ENCODE measurements at regions not wholly inside any gene's neighbourhood (a gene's known extent, or its start where the extent isn't known, plus 50 kb on each side); places are given as distances from the start of the nearest gene placed in this dataset.

DNA sequence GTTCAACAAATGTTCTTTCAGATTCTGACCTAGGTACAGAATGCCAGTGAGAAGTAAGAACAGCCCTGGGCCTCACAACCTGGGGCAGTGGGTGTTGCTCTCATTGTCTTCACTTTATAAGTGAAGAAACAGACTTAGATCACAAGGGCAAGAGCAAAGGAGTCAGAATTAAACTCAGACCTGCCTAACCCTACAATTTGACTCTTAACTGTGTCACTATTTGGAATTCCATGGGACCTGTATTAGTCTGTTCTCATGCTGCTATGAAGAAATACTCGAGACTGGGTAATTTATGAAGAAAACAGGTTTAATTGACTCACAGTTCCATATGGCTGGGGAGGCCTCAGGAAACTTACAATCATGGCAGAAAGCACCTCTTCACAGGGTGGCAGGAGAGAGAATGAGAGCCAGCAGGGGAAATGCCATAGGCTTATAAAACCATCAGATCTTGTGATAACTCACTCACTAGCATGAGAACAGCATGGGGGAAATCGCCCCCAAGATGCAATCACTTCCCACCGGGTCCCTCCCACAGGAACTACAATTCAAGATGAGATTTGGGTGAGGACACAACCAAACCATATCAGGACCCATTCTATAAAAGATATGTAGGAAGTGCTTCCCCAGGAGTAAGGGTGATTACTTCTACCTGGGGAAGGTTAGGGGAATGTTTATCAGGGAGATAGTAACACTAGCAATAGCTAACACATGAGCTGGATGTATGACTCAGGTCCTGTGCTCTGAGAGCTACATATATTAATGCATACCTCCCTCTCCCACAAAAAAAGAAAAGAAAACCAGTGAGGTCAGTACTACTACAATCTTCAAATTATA, 270.1 kb downstream of the SOX9 start:
- DNase-seq (ENCODE audit: low spot score) = no peak

GRCh38 chr17:72392056-72393010, 271.5 kb downstream of the SOX9 start:
- DNase-seq (ENCODE audit: low spot score) = no peak

GRCh38 chr17:72393553-72393952, 272.7 kb downstream of the SOX9 start:
- DNase-seq (ENCODE audit: low spot score) = no peak

- no peak for DNase-seq (ENCODE audit: low spot score)
These were observed 273.7 kb downstream of the SOX9 start for GRCh38 chr17:72394531-72394930.

DNA sequence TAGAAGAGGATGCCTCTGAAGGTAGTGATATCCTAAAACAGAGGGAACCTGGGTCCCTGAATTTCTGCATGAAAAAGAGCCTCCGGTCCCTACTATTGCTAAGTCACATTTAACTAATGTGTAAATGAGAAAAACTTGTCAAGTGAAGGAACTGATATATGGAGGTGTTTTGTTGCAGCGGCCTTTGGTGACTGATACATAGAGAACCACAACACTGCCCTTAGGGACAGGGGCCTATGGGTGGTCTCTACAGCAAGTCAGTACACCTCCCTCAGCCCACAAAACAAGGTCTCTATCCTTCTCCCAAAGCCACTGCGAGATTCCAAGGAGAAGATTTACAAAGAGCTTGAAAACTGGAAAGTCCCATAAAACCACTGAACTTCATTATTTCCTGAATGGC, 275.3 kb downstream of the SOX9 start:
- no peak for DNase-seq (ENCODE audit: low spot score)

DNA sequence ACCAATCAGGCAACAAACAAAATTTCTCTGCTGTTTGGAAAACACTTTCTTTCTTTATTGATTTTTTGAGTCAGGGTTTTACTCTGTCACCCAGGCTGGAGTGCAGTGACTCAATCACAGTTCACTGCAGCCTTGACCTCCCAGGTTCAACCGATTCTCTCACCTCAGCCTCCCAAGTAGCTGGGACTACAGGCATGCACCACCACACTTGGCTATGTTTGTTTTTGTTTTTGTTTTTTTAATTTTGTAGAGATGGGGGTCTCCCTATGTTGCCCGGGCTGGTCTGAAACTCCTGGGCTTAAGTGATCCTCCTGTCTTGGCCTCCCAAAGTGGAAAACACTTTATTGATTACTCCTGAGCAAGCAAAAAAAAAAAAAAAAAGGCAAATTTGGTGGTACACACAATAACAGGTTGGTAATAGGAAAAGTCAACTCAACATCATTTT, 276.4 kb downstream of the SOX9 start:
- DNase-seq (ENCODE audit: low spot score) = no peak

DNA sequence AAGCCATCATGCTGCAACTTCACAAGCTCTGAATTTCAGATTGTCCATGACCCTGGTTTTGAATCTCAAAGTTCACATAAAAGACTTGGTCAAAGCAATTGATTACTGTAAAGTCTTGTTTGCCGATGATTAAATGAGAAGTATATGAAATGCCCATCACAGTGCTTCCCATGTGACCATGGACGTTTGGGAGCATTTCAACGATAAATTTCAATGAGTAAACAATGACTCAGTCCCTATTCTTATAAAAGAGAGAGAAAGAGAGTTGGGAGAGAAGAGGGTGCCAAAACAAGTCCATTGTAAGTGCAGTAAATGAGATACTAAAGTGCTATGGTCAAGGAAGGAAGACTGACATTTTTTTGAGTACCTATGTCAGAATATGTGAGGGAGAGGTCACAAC, 276.9 kb downstream of the SOX9 start:
- DNase-seq (ENCODE audit: low spot score) = no peak

- DNase-seq (ENCODE audit: low spot score) = no peak
These were observed 278.3 kb downstream of the SOX9 start for GRCh38 chr17:72399023-72399607.

DNA sequence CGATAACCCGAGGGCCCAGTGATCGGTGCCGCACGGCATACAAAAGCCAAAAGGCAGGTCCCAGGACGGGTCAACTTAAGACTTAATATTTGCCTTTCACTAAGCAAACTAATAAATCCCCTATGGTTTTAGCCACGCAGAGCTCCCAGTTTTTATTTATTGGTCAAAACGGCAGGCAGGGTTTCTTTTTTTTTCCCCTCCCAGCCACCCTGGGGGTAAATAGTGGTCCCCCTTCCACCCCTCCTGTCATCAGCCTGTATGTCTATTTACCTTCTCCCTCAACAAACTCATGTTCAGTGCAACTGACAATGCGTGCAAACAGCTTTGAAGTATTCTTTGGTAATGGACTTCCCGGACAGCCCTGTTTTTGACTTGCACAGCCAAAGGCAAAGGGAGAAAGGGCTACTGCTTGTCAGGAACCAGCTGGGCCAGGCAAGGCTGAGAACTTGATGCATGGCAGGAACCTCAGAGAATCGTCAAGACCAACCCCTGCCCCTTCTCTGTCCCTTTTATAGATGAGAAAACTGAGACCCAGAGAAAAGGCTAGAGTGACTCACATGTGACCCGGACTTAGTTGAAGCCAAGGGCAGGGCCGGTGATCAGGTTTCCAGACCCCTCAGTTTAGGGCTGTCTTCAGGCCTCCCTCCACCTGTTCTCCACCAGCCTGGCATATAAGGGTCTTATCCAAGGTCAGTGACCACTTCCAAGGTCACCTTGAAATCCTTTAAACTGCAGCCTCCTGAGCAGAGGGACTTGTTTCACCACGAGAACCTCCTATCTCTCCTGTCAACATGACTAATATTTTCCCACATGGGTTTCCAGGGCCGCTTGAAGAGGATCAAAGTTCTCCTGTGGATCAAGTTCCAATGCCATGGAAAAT, 279.0 kb downstream of the SOX9 start:
- DNase-seq (ENCODE audit: low spot score) = no peak

DNA sequence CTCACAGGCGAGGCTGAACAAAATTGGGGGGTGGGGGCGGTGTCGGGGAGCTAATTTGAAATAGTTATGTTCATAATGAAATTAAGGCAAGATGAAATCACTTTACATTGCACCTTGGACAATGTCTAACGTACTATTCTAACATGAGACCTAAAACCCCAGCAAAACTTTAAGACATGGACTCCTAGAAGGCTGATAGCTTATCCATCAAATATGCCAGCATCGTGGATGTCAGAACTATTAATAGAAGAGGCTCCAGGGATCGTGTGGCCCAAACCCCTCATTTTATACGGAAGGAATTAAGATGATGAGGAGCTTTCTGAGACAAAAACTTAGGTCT, 279.6 kb downstream of the SOX9 start:
- no peak for DNase-seq (ENCODE audit: low spot score)

DNA sequence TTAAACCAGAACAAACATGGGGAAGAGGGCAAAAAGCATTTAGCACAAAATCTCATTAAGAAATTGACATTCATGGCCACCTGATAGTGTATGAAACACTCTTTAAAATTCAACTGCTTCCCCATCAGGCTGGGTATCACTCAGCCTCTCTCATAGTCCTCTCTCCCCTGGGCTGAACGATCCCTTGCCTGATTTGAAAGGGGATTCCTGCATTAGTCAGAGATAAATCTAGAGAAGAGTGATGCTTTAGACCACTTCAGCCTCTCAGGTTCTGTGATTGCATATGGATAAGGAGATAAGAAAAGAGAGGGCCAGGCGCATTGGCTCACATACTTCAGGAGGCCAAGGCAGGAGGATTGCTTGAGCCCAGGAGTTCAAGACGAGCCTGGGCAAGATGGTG, 280.0 kb downstream of the SOX9 start:
- DNase-seq (ENCODE audit: low spot score) = no peak

GRCh38 chr17:72401883-72402726, 281.3 kb downstream of the SOX9 start:
- DNase-seq (ENCODE audit: low spot score) = no peak

GRCh38 chr17:72402727-72403210, 281.9 kb downstream of the SOX9 start:
- DNase-seq (ENCODE audit: low spot score) = no peak

DNA sequence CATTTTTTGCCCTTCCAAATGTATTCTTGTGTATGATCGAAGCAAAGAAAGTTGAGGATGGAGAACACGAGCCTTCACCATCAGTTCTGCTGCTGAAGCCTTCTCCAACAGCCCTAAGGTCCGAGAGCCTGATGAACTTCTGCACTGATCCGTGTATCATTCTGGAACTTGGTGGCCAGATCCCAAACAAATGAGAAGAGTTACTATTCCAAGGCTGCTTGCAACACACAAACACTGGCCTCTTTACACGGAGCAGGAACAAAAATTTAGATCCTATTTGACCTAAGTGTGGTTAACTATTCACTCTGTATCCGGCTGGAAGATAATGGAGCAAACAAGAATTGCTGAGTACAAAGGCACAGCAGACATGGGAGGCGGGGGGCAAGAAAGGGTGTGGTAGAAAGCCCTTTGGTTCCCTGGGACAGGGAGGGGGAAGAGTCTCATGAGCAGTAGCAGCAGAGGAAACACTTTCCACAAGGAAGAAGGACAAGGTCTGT, 282.9 kb downstream of the SOX9 start:
- no peak for DNase-seq (ENCODE audit: low spot score)

DNA sequence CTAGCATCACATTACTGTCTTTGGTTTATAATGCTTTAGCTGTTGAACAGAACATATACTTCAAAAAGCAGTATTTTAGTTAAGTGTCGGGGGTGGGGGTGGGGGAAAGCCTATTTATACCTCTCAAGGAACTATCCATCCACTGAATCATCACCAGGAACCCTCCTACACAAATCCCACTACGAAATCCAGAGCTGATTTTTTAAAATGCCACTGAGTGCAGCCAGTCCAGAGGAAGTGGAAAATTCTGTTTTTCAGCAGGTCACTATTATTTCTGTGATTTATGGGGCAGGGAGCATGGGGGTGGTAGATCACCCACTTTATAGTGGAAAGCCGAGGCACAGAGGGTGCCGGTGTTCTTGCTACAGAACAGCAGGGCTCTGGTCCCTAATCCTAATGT, 284.1 kb downstream of the SOX9 start:
- no peak for DNase-seq (ENCODE audit: low spot score)

GRCh38 chr17:72405662-72406230, 284.9 kb downstream of the SOX9 start:
- no peak for DNase-seq (ENCODE audit: low spot score)

GRCh38 chr17:72406498-72406897, 285.7 kb downstream of the SOX9 start:
- DNase-seq (ENCODE audit: low spot score) = no peak

DNA sequence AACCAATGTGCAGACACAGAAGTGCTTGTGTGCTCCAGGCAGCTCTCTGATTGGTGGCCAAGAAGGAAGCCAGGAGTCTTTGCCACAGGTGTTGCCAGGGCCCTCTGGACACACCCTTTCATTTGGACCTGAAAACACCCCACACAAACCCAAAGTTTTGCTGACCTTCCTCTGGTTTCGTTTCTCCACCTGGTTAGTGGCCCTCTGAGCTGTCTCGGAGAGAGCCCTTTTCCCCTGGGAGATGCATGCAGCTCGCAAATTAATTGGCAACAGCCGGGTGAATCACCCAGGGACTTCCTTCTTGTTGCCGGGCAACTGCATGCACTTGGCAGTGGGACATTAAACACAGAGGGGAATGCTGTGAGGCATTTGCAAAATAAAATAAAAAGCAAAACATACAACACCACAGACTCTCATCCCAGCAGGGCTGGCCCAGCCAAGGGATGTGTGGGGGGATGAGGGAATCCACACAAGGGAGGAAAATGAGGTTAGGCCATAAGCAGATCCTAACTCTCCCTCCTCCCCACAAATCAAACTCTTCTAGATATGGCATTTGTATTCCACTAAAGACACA, 286.6 kb downstream of the SOX9 start:
- DNase-seq (ENCODE audit: low spot score) = no peak

DNA sequence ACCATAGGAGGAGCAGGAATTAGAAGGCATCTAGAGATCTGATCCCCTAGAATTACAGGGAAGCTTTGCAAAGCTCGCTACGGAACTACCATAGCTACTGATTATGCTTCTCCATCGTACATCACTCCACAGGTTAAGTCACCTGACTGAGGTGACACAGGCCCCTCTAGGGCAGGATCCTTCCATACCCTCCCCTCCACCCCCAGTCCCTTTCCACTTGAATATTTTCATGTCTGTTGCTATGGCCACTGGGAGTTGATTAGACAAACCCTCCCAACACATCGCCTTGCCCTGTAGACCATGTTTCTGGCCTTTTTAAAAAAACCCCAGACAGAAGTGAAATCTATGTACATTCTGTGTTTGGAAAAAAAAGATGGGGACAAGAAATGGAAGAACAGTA, 287.1 kb downstream of the SOX9 start:
- DNase-seq (ENCODE audit: low spot score) = no peak

GRCh38 chr17:72408641-72409040, 287.8 kb downstream of the SOX9 start:
- DNase-seq (ENCODE audit: low spot score) = no peak
